ENCODE measurements at regions not wholly inside any gene's neighbourhood (a gene's known extent, or its start where the extent isn't known, plus 50 kb on each side); places are given as distances from the start of the nearest gene placed in this dataset.
A peak's percentile ranks its signal among the peaks of the same experiment; 100 is the strongest.

- TF ChIP-seq CTCF (IDR thresholded peaks at IDR 0.05 in 2 of 3, conservative IDR thresholded peaks at IDR 0.05 in 1 of 3; ENCODE audit: insufficient read depth in 2 of 3, low read depth in 1 of 3, low read length in 3 of 3): peak in 2 of 3 experiments; percentile 43 to 58; a peak in 3 of 6 replicates
These were observed 763.8 kb upstream of the AADAT start (continued) for GRCh38 chr4:170853422-170854021.

- intact Hi-C loops (cut with micrococcal nuclease): loop anchor here (10.0 kb wide), 1 partner anchor 595 kb away; no protein-coding TSS in a partner anchor
- H3K9me3 ChIP-seq (replicated peaks; ENCODE audit: control insufficient read depth, insufficient read depth, low read depth, low read length): no peaks in the 10 kb centered on the region
- H3K4me3 ChIP-seq: no peak overlapping the region
- BruUV-seq (replicated peaks): no TSS peak
- no peaks in the 10 kb centered on the region for H3K9me1 ChIP-seq (ENCODE audit: control insufficient read depth, insufficient read depth, low read length)
- H3K9ac ChIP-seq (ENCODE audit: insufficient read depth in 1 of 2, low read depth in 2 of 2, low read length in 2 of 2): no peak overlapping the region
- no peaks in the 10 kb centered on the region for H4K20me1 ChIP-seq (replicated peaks; ENCODE audit: control insufficient read depth, insufficient read depth, low read length)
- H3K27ac ChIP-seq (ENCODE audit: extremely low read depth, low read depth, low read length): no peak overlapping the region
- no peak overlapping the region for H2AFZ ChIP-seq (ENCODE audit: low read depth, low read length)
- ChIA-PET POLR2A (no interaction called here), CTCF (ENCODE audit: low intra/inter-chr PET ratio) (no interaction called here)
- WGBS (ENCODE audit: insufficient coverage, low coverage, missing lambda C conversion rate): 0% methylated on average over 1 of the region's 1 CpG
- no peaks in the 10 kb centered on the region for H3K79me2 ChIP-seq (ENCODE audit: control insufficient read depth, insufficient read depth, low read length)
- no peaks in the 10 kb centered on the region for H3K27me3 ChIP-seq (ENCODE audit: control insufficient read depth in 2 of 2, insufficient read depth in 2 of 2, low read length in 2 of 2)
- in situ Hi-C loops (cut with MboI): no loop called here
- no peaks in the 10 kb centered on the region for H3K36me3 ChIP-seq (ENCODE audit: control insufficient read depth, insufficient read depth, low read length)
- H3K4me2 ChIP-seq (ENCODE audit: insufficient read depth, low read length): no peak overlapping the region
- no peaks in the 10 kb centered on the region for H3K4me1 ChIP-seq (replicated peaks in 1 of 2; ENCODE audit: control insufficient read depth in 2 of 2, insufficient read depth in 2 of 2, low read length in 2 of 2)
- ATAC-seq (no peak), DNase-seq (ENCODE audit: extremely low read depth in 1 of 4, low spot score in 3 of 4) (no peak), FAIRE-seq (no peak)
- TF ChIP-seq CREB1 (IDR thresholded peaks at IDR 0.05) (no peak), CREB1 (CRISPR knock-in tag; IDR thresholded peaks at IDR 0.05) (no peak), DACH1 (IDR thresholded peaks at IDR 0.05; ENCODE audit: partially characterized antibody) (no peak), PTTG1 (tag; IDR thresholded peaks at IDR 0.05; ENCODE audit: low read depth) (no peak), POLR2A (conservative IDR thresholded peaks at IDR 0.05) (no peak), ETV6 (IDR thresholded peaks at IDR 0.05; ENCODE audit: borderline replicate concordance in 1 of 2, low read depth in 2 of 2, low read length in 1 of 2) (no peak), ETV6 (CRISPR knock-in tag; IDR thresholded peaks at IDR 0.05; ENCODE audit: borderline replicate concordance) (no peak), ASH1L (IDR thresholded peaks at IDR 0.05; ENCODE audit: borderline replicate concordance, low read depth, partially characterized antibody) (no peak), SAFB (IDR thresholded peaks at IDR 0.05; ENCODE audit: borderline replicate concordance, low read depth, low read length) (no peak), ILK (tag; IDR thresholded peaks at IDR 0.05; ENCODE audit: borderline replicate concordance, low read depth) (no peak), NR0B1 (IDR thresholded peaks at IDR 0.05; ENCODE audit: partially characterized antibody) (no peak), SRSF3 (IDR thresholded peaks at IDR 0.05; ENCODE audit: insufficient read depth, low read length) (no peak), NFYB (IDR thresholded peaks at IDR 0.05; ENCODE audit: extremely low read depth, insufficient read length) (no peak)
These were observed 760.2 kb upstream of the AADAT start for GRCh38 chr4:170849969-170850368.

Measured in K562 (cell line).